GM12878 (cell line): ENCODE measurements at regions not wholly inside any gene's neighbourhood (a gene's known extent, or its start where the extent isn't known, plus 50 kb on each side); places are given as distances from the start of the nearest gene placed in this dataset.

Experiments
- ATAC-seq: fragments of 200-7000 bp; cut with Tn5 transposase; 3 replicates; pipeline ENCODE4 v1.9.1; 2020; ENCODE audit warnings: mild to moderate bottlenecking, moderate library complexity
- BruUV-seq: library from RNA; stranded (reverse); fragments of 400-500 nt; replicated peaks from 2 replicates; lab custom pipeline; 2021; lab: Mats Ljungman, UMichigan
- CTCF ChIA-PET: fragments of 300-600 bp; sonication (Branson Sonifier 250); formaldehyde crosslinking; extraction: SDS; loops from one replicate; lab custom pipeline; 2021; ENCODE audit warnings: inconsistent platforms; lab: Yijun Ruan, JAX
- POLR2A ChIA-PET: fragments of 350-600 bp; formaldehyde crosslinking; extraction: SDS; loops from one replicate; lab custom pipeline; 2021; ENCODE audit warnings: inconsistent platforms; lab: Charles Lee
- RAD21 ChIA-PET: fragments of 300-600 bp; sonication (Branson Sonifier 250); formaldehyde crosslinking; loops from one replicate; lab custom pipeline; 2023; ENCODE audit warnings: antibody characterized with exemption; ENCODE audit not compliant: unreplicated experiment; lab: Charles Lee
- SMC1A ChIA-PET: fragments of 300-600 bp; sonication (Branson Sonifier 250); formaldehyde crosslinking; loops from one replicate; lab custom pipeline; 2023; ENCODE audit not compliant: unreplicated experiment, uncharacterized antibody; lab: Charles Lee
- DNase-seq: peaks from one replicate; pipeline ENCODE4 v3.0.0-alpha.2; 2011; ENCODE audit warnings: low read depth, low spot score
- FAIRE-seq: peaks from 3 replicates; lab custom pipeline; 2011; peaks lifted over from hg19 to GRCh38; lab: Jason Lieb, UNC
- H2AFZ ChIP-seq: 2 replicates; pipeline ENCODE4 v1.6.0; 2011; ENCODE audit warnings: low read depth, low read length, control low read depth; ENCODE audit not compliant: control insufficient read depth
- H3K27ac ChIP-seq: 2 replicates; pipeline ENCODE4 v1.5.1; 2011; ENCODE audit warnings: control low read depth; ENCODE audit not compliant: control insufficient read depth, insufficient read depth
- H3K27me3 ChIP-seq, 2 experiments: replicated peaks in 1 of 2; 2 replicates each; pipeline versions ENCODE4 v1.6.0 to v1.6.1; 2011; ENCODE audit warnings: low read length in 1 of 2; ENCODE audit not compliant: control insufficient read depth in 2 of 2, insufficient read depth in 2 of 2
- H3K36me3 ChIP-seq, 2 experiments: 2 replicates each; pipeline ENCODE4 v1.5.1; 2011; ENCODE audit warnings: low read length in 1 of 2; ENCODE audit not compliant: control insufficient read depth in 2 of 2, insufficient read depth in 2 of 2
- H3K4me1 ChIP-seq: 2 replicates; pipeline ENCODE4 v1.6.1; 2011; ENCODE audit warnings: mild to moderate bottlenecking, low read length, moderate library complexity, mixed read lengths; ENCODE audit not compliant: control insufficient read depth, insufficient read depth
- H3K4me2 ChIP-seq: 2 replicates; pipeline ENCODE4 v1.6.0; 2011; ENCODE audit warnings: control low read depth; ENCODE audit not compliant: control insufficient read depth, insufficient read depth
- H3K4me3 ChIP-seq: fragments of 200-600 bp; sonication (generic); 2 replicates; pipeline ENCODE4 v1.5.1; 2016
- H3K79me2 ChIP-seq: 2 replicates; pipeline ENCODE4 v1.6.0; 2011; ENCODE audit warnings: low read length; ENCODE audit not compliant: control insufficient read depth, insufficient read depth
- H3K9ac ChIP-seq: 2 replicates; pipeline ENCODE4 v1.8.0; 2011; ENCODE audit warnings: low read length, control low read depth, mixed read lengths; ENCODE audit not compliant: control insufficient read depth, insufficient read depth
- H3K9me3 ChIP-seq: replicated peaks from 3 replicates; pipeline ENCODE4 v1.5.1; 2011; ENCODE audit warnings: mild to moderate bottlenecking, low read length; ENCODE audit not compliant: control insufficient read depth, insufficient read depth
- H4K20me1 ChIP-seq: 2 replicates; pipeline ENCODE4 v1.6.0; 2011; ENCODE audit not compliant: control insufficient read depth, insufficient read depth
- BACH1 ChIP-seq: fragments of 450-650 bp; IDR thresholded peaks from 2 replicates; pipeline ENCODE4 v1.6.1; 2017; ENCODE audit warnings: mild to moderate bottlenecking, borderline replicate concordance
- EZH2 ChIP-seq: IDR thresholded peaks from 2 replicates; pipeline ENCODE4 v1.6.1; 2012; ENCODE audit warnings: low read depth, mild to moderate bottlenecking, control low read depth, inconsistent platforms, low read length, borderline replicate concordance; ENCODE audit not compliant: control insufficient read depth
- JUNB ChIP-seq: IDR thresholded peaks from 2 replicates; pipeline ENCODE4 v1.6.1; 2016; ENCODE audit warnings: antibody characterized with exemption, mild to moderate bottlenecking
- MTA2 ChIP-seq: fragments of 450-650 bp; IDR thresholded peaks from 2 replicates; pipeline ENCODE4 v1.6.1; 2016; ENCODE audit warnings: low read depth, mild to moderate bottlenecking, moderate library complexity
- MXI1 ChIP-seq: fragments of 150-350 bp; IDR thresholded peaks from 2 replicates; pipeline ENCODE4 v1.6.1; 2011; ENCODE audit warnings: low read depth, mild to moderate bottlenecking, inconsistent platforms, low read length, improper control_type of control experiment
- NBN ChIP-seq: fragments of 450-650 bp; IDR thresholded peaks from 2 replicates; pipeline ENCODE4 v1.6.1; 2016
- NFIC ChIP-seq: IDR thresholded peaks from 2 replicates; pipeline ENCODE4 v1.6.1; 2012; ENCODE audit warnings: low read depth, mild to moderate bottlenecking, inconsistent platforms, low read length, moderate library complexity
- NFYA ChIP-seq: IDR thresholded peaks from 2 replicates; pipeline ENCODE4 v1.6.1; 2011; ENCODE audit warnings: low read depth, mild to moderate bottlenecking, low read length, improper control_type of control experiment, borderline replicate concordance
- RAD21 ChIP-seq: IDR thresholded peaks from 2 replicates; pipeline ENCODE4 v1.6.1; 2011; ENCODE audit warnings: mild to moderate bottlenecking, low read depth, low read length, moderate library complexity; ENCODE audit not compliant: insufficient read depth
- RELA ChIP-seq: fragments of 450-650 bp; IDR thresholded peaks from 2 replicates; pipeline ENCODE4 v1.8.0; 2014; ENCODE audit warnings: borderline replicate concordance; ENCODE audit not compliant: partially characterized antibody
- SMC3 ChIP-seq: IDR thresholded peaks from 2 replicates; pipeline ENCODE4 v1.6.1; 2011; ENCODE audit warnings: low read length, improper control_type of control experiment, borderline replicate concordance
- SRF ChIP-seq, 2 experiments: IDR thresholded peaks; 2 replicates each; pipeline ENCODE4 v1.6.1; 2011; ENCODE audit warnings: low read depth in 2 of 2, low read length in 2 of 2, mild to moderate bottlenecking in 1 of 2, moderate library complexity in 1 of 2
- STAT3 ChIP-seq: IDR thresholded peaks from 2 replicates; pipeline ENCODE4 v1.6.1; 2011; ENCODE audit warnings: low read depth, low read length, improper control_type of control experiment
- TCF12 ChIP-seq: IDR thresholded peaks from 2 replicates; pipeline ENCODE4 v1.6.1; 2011; ENCODE audit warnings: low read depth, mild to moderate bottlenecking, low read length
- ZBTB33 ChIP-seq: fragments of 450-650 bp; IDR thresholded peaks from 2 replicates; pipeline ENCODE4 v1.6.1; 2017; ENCODE audit warnings: mild to moderate bottlenecking
- ZNF24 ChIP-seq: fragments of 450-650 bp; IDR thresholded peaks from 2 replicates; pipeline ENCODE4 v1.6.1; 2017; ENCODE audit warnings: antibody characterized with exemption, mild to moderate bottlenecking
- ZNF274 ChIP-seq: IDR thresholded peaks from one replicate; pipeline ENCODE4 v1.8.0; 2011; ENCODE audit not compliant: insufficient read length, insufficient read depth
- ZSCAN29 ChIP-seq: fragments of 450-650 bp; IDR thresholded peaks from 2 replicates; pipeline ENCODE4 v1.6.1; 2017; ENCODE audit warnings: mild to moderate bottlenecking, moderate library complexity
- ZZZ3 ChIP-seq: IDR thresholded peaks from 2 replicates; pipeline ENCODE4 v1.6.1; 2011; ENCODE audit warnings: low read depth; ENCODE audit not compliant: control insufficient read depth, insufficient read length
- WGBS: methylation state at CpG from one replicate; pipeline ENCODE4 v1.1.6; 2016; ENCODE audit warnings: low lambda C conversion rate; ENCODE audit not compliant: insufficient replicate concordance, insufficient coverage; ENCODE audit errors: missing lambda C conversion rate; 5-methylcytosine and 5-hydroxymethylcytosine counted together
- in situ Hi-C: fragments of 300-500 bp; cut with MboI; formaldehyde crosslinking; loops from 9 replicates; pipeline ENCODE4 v1.14.3; 2018; ENCODE audit warnings: mixed read lengths
- intact Hi-C: fragments of 100-400 bp; cut with micrococcal nuclease; formaldehyde crosslinking; loops from one replicate; pipeline ENCODE4 v1.14.2; 2022; ENCODE audit not compliant: unreplicated experiment
- TF ChIP-seq, protein P1 (sequence below): fragments of 450-650 bp; formaldehyde crosslinking; IDR thresholded peaks from 2 replicates; pipeline ENCODE4 v1.4.0; 2020; ENCODE audit warnings: mild to moderate bottlenecking, moderate library complexity

- TF ChIP-seq, protein P1, sequence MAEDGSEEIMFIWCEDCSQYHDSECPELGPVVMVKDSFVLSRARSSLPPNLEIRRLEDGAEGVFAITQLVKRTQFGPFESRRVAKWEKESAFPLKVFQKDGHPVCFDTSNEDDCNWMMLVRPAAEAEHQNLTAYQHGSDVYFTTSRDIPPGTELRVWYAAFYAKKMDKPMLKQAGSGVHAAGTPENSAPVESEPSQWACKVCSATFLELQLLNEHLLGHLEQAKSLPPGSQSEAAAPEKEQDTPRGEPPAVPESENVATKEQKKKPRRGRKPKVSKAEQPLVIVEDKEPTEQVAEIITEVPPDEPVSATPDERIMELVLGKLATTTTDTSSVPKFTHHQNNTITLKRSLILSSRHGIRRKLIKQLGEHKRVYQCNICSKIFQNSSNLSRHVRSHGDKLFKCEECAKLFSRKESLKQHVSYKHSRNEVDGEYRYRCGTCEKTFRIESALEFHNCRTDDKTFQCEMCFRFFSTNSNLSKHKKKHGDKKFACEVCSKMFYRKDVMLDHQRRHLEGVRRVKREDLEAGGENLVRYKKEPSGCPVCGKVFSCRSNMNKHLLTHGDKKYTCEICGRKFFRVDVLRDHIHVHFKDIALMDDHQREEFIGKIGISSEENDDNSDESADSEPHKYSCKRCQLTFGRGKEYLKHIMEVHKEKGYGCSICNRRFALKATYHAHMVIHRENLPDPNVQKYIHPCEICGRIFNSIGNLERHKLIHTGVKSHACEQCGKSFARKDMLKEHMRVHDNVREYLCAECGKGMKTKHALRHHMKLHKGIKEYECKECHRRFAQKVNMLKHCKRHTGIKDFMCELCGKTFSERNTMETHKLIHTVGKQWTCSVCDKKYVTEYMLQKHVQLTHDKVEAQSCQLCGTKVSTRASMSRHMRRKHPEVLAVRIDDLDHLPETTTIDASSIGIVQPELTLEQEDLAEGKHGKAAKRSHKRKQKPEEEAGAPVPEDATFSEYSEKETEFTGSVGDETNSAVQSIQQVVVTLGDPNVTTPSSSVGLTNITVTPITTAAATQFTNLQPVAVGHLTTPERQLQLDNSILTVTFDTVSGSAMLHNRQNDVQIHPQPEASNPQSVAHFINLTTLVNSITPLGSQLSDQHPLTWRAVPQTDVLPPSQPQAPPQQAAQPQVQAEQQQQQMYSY (CRISPR knock-in tag), result no peak
- TF ChIP-seq ZNF274, result no peak
- no peak for TF ChIP-seq STAT3
- TF ChIP-seq ZNF24, result no peak
- TF ChIP-seq EZH2, result no peak
- TF ChIP-seq ZBTB33, result no peak
- TF ChIP-seq MTA2, result no peak
- TF ChIP-seq, all 136 proteins: peak for 0
Measured at GRCh38 chr6:8810325-8810724, 375.0 kb upstream of the SLC35B3 start (continued).

DNA sequence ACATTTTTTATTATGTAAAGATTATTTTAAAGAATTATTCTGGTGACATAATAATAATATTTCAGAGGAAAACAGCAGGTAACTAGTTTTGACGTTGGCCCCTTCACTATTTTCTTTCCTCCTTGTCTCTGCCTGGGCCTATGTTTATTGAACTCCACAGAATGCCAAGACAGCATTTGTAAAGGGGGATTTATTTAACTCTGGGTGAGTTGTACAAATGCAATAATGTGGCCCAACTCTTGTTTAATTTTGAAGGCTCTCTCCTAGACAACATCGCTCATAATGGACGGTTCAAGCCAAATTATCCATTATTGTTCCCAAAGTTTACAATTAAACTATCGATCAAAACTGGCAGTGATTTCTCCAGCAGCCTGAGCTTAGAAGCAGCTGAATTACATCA is 374.3 kb upstream of the SLC35B3 start:
- WGBS, result 44% methylated on average over 4 of the region's 4 CpGs
- H3K9me3 ChIP-seq, result no peaks in the 10 kb centered on the region
- ChIA-PET POLR2A (no interaction called here), CTCF (no interaction called here), RAD21 (no interaction called here), SMC1A (interaction anchor here (1.0 kb wide), 1 partner anchor 84 kb away, joined by 3 read pairs; no protein-coding TSS in a partner anchor)
- DNase-seq (no peak), FAIRE-seq (no peak), ATAC-seq (no peak)
- H4K20me1 ChIP-seq, result no peaks in the 10 kb centered on the region
- no peaks in the 10 kb centered on the region for H3K4me1 ChIP-seq
- no peak overlapping the region for H3K4me3 ChIP-seq
- no peak overlapping the region for H2AFZ ChIP-seq
- H3K9ac ChIP-seq, result no peak overlapping the region
- H3K27ac ChIP-seq, result no peak overlapping the region
- no peaks in the 10 kb centered on the region for H3K79me2 ChIP-seq
- H3K36me3 ChIP-seq, result no peaks in the 10 kb centered on the region
- in situ Hi-C loops, result no loop called here
- no peaks in the 10 kb centered on the region for H3K27me3 ChIP-seq
- intact Hi-C loops, result no loop called here
- H3K4me2 ChIP-seq, result no peak overlapping the region
- no TSS peak for BruUV-seq
- TF ChIP-seq NFYA, result no peak
- no peak for TF ChIP-seq ZZZ3
- no peak for TF ChIP-seq ZSCAN29
- TF ChIP-seq ZNF24, result no peak
- no peak for TF ChIP-seq SMC3
- TF ChIP-seq MXI1, result no peak
- no peak for TF ChIP-seq SRF (IDR thresholded peaks at IDR 0.05; ENCODE audit: low read depth in 2 of 2, low read length in 2 of 2)
- no peak for TF ChIP-seq BACH1
- no peak for TF ChIP-seq JUNB
- TF ChIP-seq RAD21, result no peak
- no peak for TF ChIP-seq NBN
- no peak for TF ChIP-seq NFIC
- TF ChIP-seq TCF12, result no peak
- TF ChIP-seq RELA, result no peak
